ENCODE measurements at regions not wholly inside any gene's neighbourhood (a gene's known extent, or its start where the extent isn't known, plus 50 kb on each side); places are given as distances from the start of the nearest gene placed in this dataset.
"Not testable (repeated sequence)": the region's sequence is repeated elsewhere in the genome, so short reads cannot be mapped to it uniquely, and the experiment has no call there.

GRCh38 chr6:76752841-76753240, 680.4 kb upstream of the IMPG1 start:
- no peak overlapping the region for H3K4me3 ChIP-seq (ENCODE audit: control insufficient read depth, low read depth, low read length)
- no peak for TF ChIP-seq CTCF (conservative IDR thresholded peaks at IDR 0.05; ENCODE audit: control insufficient read depth, insufficient read depth, low read depth, low read length)
- no peak for DNase-seq (ENCODE audit: low read depth)

- DNase-seq (ENCODE audit: low read depth); H3K4me3 ChIP-seq (ENCODE audit: control insufficient read depth, low read depth, low read length): not testable (repeated sequence)
Measured at GRCh38 chr6:76745388-76745787, 672.9 kb upstream of the IMPG1 start.

GRCh38 chr6:76744151-76744720, 671.8 kb upstream of the IMPG1 start:
- not testable (repeated sequence) for DNase-seq (ENCODE audit: low read depth)

GRCh38 chr6:76742919-76743318, 670.5 kb upstream of the IMPG1 start:
- no peak overlapping the region for H3K4me3 ChIP-seq (ENCODE audit: control insufficient read depth, low read depth, low read length)
- no peak for TF ChIP-seq CTCF (conservative IDR thresholded peaks at IDR 0.05; ENCODE audit: control insufficient read depth, insufficient read depth, low read depth, low read length)
- DNase-seq (ENCODE audit: low read depth) = peak; percentile 0

More at GRCh38 chr6:76744151-76744720, 671.8 kb upstream of the IMPG1 start:
- not testable (repeated sequence) for H3K4me3 ChIP-seq (ENCODE audit: control insufficient read depth, low read depth, low read length)

GRCh38 chr6:76719449-76719848, 647.0 kb upstream of the IMPG1 start:
- no peak for TF ChIP-seq CTCF (conservative IDR thresholded peaks at IDR 0.05; ENCODE audit: control insufficient read depth, insufficient read depth, low read depth, low read length)
- DNase-seq (ENCODE audit: low read depth) = no peak
- no peak overlapping the region for H3K4me3 ChIP-seq (ENCODE audit: control insufficient read depth, low read depth, low read length)

GRCh38 chr6:76708641-76709331, 636.3 kb upstream of the IMPG1 start:
- TF ChIP-seq CTCF (conservative IDR thresholded peaks at IDR 0.05; ENCODE audit: control insufficient read depth, insufficient read depth, low read depth, low read length) = no peak
- H3K4me3 ChIP-seq (ENCODE audit: control insufficient read depth, low read depth, low read length) = no peak overlapping the region
- DNase-seq (ENCODE audit: low read depth) = no peak

GRCh38 chr6:76707630-76708029, 635.2 kb upstream of the IMPG1 start:
- no peak for DNase-seq (ENCODE audit: low read depth)
- no peak for TF ChIP-seq CTCF (conservative IDR thresholded peaks at IDR 0.05; ENCODE audit: control insufficient read depth, insufficient read depth, low read depth, low read length)
- H3K4me3 ChIP-seq (ENCODE audit: control insufficient read depth, low read depth, low read length) = no peak overlapping the region

- no peak for DNase-seq (ENCODE audit: low read depth)
- TF ChIP-seq CTCF (conservative IDR thresholded peaks at IDR 0.05; ENCODE audit: control insufficient read depth, insufficient read depth, low read depth, low read length) = no peak
- no peak overlapping the region for H3K4me3 ChIP-seq (ENCODE audit: control insufficient read depth, low read depth, low read length)
Measured at GRCh38 chr6:76706631-76707030, 634.2 kb upstream of the IMPG1 start.
